ENCODE measurements at regions not wholly inside any gene's neighbourhood (a gene's known extent, or its start where the extent isn't known, plus 50 kb on each side); places are given as distances from the start of the nearest gene placed in this dataset.
A peak's percentile ranks its signal among the peaks of the same experiment; 100 is the strongest.

DNA sequence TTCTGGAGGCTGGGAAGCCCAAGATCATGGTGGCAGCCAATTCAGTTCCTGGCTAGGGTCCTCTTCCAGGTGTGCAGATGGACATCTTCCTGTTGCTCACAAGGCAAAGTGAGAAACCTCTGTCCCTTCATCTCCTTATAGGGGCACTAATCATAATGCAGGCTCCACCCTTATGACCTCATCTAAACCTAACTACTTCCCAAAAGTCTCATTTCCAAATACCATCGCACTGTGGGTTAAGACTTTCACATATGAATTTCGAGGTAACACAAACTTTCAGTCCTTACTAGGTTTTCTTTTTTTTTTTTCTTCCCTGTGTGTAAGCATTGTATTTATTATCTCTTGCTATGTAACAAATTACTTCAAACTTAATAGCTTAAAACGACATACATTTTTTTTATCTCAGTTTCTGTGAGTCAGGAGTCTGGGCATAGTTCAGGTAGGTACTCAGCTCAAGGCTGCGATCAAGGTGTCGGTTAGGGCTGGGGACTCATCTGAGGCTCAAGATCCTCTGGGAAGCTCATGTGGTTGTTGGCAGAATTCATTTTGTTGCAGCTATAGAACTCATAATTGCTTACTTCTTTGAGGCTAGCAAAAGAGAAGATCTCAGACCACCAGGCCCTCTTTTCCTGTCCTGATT is 204.7 kb upstream of the STK26 start:
- no peak for TF ChIP-seq BACH2 (CRISPR knock-in tag; IDR thresholded peaks at IDR 0.05; ENCODE audit: borderline replicate concordance)
- no peak for TF ChIP-seq RARB (CRISPR knock-in tag; IDR thresholded peaks at IDR 0.05)
- TF ChIP-seq ZFP3 (CRISPR knock-in tag; IDR thresholded peaks at IDR 0.05) = no peak
- TF ChIP-seq ARNTL (CRISPR knock-in tag; IDR thresholded peaks at IDR 0.05; ENCODE audit: borderline replicate concordance, low read depth) = no peak
- no peak for TF ChIP-seq TCF4 (CRISPR knock-in tag; IDR thresholded peaks at IDR 0.05; ENCODE audit: borderline replicate concordance)
- no peak for TF ChIP-seq ZNF8 (CRISPR knock-in tag; IDR thresholded peaks at IDR 0.05)
- no peak for ATAC-seq

- TF ChIP-seq ESRRG (CRISPR knock-in tag; IDR thresholded peaks at IDR 0.05) = no peak
- ATAC-seq = peak; percentile 93
These were observed 201.0 kb upstream of the STK26 start for GRCh38 chrX:131821945-131822622.

DNA sequence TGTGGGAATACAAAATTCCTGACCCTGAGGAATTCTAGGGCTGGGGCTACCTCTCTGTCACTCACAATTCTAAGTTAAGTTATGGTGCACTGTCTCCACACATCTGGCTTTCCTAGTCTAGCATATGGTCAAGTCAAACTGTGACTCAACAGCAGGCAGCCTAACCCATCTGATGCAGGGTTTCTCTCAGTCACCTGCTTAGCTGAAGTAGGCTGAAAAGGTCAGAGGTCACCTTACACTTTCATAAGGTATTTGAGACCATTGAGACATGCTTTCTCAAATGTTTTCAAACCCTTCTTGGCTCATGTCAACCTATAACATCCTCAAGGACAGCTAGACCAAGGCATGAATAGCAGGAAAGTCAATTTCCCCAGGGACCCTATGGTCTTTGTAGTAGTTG is 196.5 kb upstream of the STK26 start:
- no peak for TF ChIP-seq CREB5 (CRISPR knock-in tag; IDR thresholded peaks at IDR 0.05; ENCODE audit: low read depth)
- TF ChIP-seq OSR1 (CRISPR knock-in tag; IDR thresholded peaks at IDR 0.05) = no peak
- no peak for TF ChIP-seq RARB (CRISPR knock-in tag; IDR thresholded peaks at IDR 0.05)
- TF ChIP-seq BACH2 (CRISPR knock-in tag; IDR thresholded peaks at IDR 0.05; ENCODE audit: borderline replicate concordance) = no peak
- TF ChIP-seq ZFP30 (CRISPR knock-in tag; IDR thresholded peaks at IDR 0.05) = no peak
- TF ChIP-seq ISL1 (CRISPR knock-in tag; IDR thresholded peaks at IDR 0.05) = no peak
- no peak for TF ChIP-seq ARNTL (CRISPR knock-in tag; IDR thresholded peaks at IDR 0.05; ENCODE audit: borderline replicate concordance, low read depth)
- no peak for TF ChIP-seq ZFP3 (CRISPR knock-in tag; IDR thresholded peaks at IDR 0.05)
- TF ChIP-seq POU6F1 (CRISPR knock-in tag; IDR thresholded peaks at IDR 0.05; ENCODE audit: borderline replicate concordance, low read depth) = no peak
- no peak for TF ChIP-seq TCF4 (CRISPR knock-in tag; IDR thresholded peaks at IDR 0.05; ENCODE audit: borderline replicate concordance)
- TF ChIP-seq PPARA (CRISPR knock-in tag; IDR thresholded peaks at IDR 0.05; ENCODE audit: borderline replicate concordance) = no peak
- TF ChIP-seq ZNF8 (CRISPR knock-in tag; IDR thresholded peaks at IDR 0.05) = no peak
- TF ChIP-seq ESRRG (CRISPR knock-in tag; IDR thresholded peaks at IDR 0.05) = no peak
- no peak for TF ChIP-seq ZNF565 (CRISPR knock-in tag; conservative IDR thresholded peaks at IDR 0.05; ENCODE audit: low read depth)
- TF ChIP-seq TOX (CRISPR knock-in tag; IDR thresholded peaks at IDR 0.05; ENCODE audit: borderline replicate concordance) = no peak
- TF ChIP-seq SNAI2 (CRISPR knock-in tag; IDR thresholded peaks at IDR 0.05) = no peak
- no peak for TF ChIP-seq CSDC2 (CRISPR knock-in tag; IDR thresholded peaks at IDR 0.05)
- no peak for TF ChIP-seq CSRNP3 (CRISPR knock-in tag; IDR thresholded peaks at IDR 0.05)
- TF ChIP-seq PATZ1 (CRISPR knock-in tag; IDR thresholded peaks at IDR 0.05; ENCODE audit: borderline replicate concordance) = no peak
- no peak for ATAC-seq

DNA sequence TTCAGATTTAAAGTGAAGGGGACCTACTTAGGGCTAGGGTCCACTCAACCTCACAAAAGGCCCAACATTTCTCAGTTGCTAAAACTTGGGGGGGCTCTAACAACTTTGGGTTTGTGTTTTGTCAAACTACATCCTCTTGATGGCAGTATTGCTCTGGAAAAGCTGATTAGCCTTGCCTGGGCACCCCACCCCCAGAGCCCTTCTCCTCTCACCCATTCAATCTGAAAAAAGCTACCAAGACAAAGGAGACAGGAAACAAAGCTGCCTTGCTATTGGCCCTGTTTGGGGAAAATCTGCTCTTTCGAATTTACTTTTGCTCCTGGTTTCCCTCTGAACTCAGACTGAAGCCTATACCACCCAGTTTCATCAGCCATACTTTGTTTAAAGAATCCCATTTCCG is 195.2 kb upstream of the STK26 start:
- ATAC-seq = peak; percentile 48; the same call in 2 of the 3 replicates
- TF ChIP-seq POU6F1 (CRISPR knock-in tag; IDR thresholded peaks at IDR 0.05; ENCODE audit: borderline replicate concordance, low read depth) (no peak), TSHZ2 (CRISPR knock-in tag; IDR thresholded peaks at IDR 0.05) (no peak), ZNF565 (CRISPR knock-in tag; conservative IDR thresholded peaks at IDR 0.05; ENCODE audit: low read depth) (no peak), ZFP30 (CRISPR knock-in tag; IDR thresholded peaks at IDR 0.05) (no peak), CSDC2 (CRISPR knock-in tag; IDR thresholded peaks at IDR 0.05) (no peak), ZNF70 (CRISPR knock-in tag; IDR thresholded peaks at IDR 0.05) (no peak), RARB (CRISPR knock-in tag; IDR thresholded peaks at IDR 0.05) (no peak), ESRRG (CRISPR knock-in tag; IDR thresholded peaks at IDR 0.05) (no peak), PATZ1 (CRISPR knock-in tag; IDR thresholded peaks at IDR 0.05; ENCODE audit: borderline replicate concordance) (no peak), TOX (CRISPR knock-in tag; IDR thresholded peaks at IDR 0.05; ENCODE audit: borderline replicate concordance) (no peak), SNAI2 (CRISPR knock-in tag; IDR thresholded peaks at IDR 0.05) (no peak)

Data from SK-N-SH treated with all-trans-retinoic acid at 6 μM for 48 hours (cell line).